GM18861 (cell line): ENCODE measurements at regions not wholly inside any gene's neighbourhood (a gene's known extent, or its start where the extent isn't known, plus 50 kb on each side); places are given as distances from the start of the nearest gene placed in this dataset.

Source experiments
- ATAC-seq: cut with Tn5 transposase; IDR thresholded peaks from one replicate; pipeline ENCODE4 v1.9.1; 2021; ENCODE audit not compliant: unreplicated experiment

DNA sequence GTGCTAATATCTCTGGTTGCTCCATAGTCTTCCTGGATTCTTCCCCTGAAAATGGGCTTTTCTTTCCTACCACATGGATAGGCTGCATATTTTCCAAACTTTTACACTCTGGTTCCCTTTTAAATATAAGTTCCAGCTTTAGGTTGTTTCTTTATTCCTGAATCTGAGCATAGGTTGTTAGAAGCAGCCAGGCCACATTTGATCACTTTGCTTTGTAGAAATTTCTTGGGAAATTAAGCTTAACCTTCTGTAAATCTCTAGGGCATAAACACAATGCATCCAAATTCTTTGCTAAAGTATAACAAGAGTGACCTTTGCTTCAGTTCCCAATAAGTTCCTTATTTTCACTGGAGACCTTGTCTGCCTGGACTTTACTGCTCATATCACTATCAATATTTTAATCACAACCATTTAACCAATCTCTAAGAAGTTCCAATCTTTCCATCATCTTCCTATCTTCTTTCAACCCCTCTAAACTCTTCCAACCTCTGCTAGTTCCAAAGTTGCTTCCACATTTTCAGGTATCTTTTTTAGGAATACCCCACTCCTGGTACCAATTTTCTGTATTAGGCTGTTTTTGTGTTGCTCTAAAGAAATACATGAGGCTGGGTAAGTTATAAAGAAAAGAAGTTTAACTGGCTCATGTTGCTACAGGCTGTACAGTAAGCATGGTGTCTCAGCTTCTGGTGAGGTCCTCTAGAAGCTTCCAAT is 389.6 kb upstream of the HS6ST1 start:
- no peak for ATAC-seq

DNA sequence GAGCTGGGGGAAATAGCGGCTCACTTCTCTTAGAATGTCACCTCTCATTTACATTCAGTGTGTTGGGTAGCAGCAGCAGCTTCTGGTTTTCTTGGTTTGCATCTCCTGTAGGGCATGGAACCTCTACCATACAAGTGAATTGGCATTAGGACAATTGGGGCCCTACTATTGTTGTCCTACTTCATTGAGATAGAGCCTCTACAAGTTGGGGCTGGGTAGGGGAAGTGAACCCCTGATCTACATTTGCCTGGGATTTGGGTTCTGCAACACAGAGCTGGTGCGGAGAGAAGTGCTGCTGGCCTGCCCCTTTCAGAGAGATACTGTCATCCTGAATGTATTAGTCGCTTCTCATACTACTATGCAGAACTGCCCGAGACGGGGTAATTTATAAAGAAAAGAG is 391.6 kb upstream of the HS6ST1 start:
- no peak for ATAC-seq

DNA sequence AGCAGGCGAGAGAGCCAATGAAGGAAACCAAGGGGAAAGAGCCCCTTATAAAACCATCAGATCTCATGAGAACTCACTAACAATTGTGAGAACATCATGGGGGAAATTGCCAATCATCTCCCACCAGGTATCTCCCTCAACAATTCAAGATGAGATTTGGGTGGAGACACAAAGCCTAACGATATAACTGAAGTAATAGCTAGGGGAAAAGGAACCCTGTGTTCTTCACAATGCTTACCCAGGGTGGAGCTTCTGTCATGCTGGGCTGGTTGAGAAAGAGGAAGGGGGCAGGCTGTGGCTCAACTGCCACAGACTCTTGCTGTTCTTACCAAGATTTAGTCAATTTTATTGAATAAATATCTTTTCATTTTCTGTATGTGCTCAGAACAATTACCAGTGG is 392.1 kb upstream of the HS6ST1 start:
- ATAC-seq, result no peak

DNA sequence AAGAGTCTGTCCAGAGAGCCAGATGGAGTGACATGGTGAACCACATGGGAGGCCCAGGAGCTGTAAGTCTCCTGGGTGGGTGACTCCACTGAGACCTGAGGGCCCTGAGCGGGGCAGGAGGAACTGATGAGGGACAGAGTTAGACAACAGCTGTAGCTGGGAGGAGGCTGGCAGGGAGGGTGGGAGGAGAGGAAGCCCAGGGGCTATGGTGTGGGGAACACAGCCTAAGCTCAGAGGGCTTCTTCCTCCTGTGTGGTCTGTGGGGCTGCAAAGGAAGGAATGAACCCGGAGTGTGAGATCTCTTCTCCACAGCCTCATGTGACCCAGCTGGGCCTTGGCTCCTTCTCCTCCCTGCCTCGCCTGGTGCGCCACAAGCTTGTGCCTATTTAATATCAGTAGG is 395.6 kb upstream of the HS6ST1 start:
- no peak for ATAC-seq

DNA sequence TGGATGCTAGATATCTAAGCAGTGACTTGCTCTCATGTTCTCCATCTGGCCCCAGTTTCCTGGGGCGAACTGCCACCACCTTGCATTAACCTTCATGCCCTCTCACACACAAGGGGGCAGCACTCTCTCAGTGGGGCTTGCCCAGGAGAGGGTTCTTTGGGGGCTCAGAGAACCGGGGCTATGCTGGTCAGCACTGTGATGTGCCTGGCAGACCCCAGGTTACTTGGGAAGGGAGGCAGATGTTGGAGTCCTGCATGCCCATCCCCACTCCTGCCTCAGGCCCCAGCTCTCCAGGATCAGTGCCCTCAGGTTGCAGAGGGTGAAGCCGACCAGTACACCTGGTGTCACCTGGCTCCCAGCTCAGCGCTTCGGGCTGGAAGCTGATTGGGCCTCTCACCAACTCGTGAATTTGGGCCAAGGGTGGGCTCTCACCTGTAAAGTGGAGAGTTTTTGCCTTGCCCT is 396.2 kb upstream of the HS6ST1 start:
- no peak for ATAC-seq

DNA sequence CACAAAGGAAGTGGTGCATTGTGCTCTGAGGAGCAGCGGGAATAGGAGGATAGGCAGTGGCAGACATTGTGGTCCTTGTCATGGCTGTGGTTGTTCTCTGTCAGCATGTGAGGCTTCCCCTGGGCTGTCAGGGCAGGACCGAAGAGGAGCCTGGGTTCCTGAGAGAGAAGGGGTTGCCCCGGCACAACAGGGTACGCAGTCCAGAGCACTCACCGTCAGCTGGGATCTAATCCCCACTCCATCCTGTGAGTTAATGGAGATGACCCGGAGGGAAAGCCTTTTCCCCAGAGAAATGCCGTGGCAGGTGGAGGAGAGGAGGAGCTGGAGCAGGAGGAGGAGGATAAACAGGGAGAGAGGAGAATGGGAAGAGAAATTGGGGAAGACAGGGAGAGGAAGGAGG is 396.7 kb upstream of the HS6ST1 start:
- ATAC-seq, result no peak

DNA sequence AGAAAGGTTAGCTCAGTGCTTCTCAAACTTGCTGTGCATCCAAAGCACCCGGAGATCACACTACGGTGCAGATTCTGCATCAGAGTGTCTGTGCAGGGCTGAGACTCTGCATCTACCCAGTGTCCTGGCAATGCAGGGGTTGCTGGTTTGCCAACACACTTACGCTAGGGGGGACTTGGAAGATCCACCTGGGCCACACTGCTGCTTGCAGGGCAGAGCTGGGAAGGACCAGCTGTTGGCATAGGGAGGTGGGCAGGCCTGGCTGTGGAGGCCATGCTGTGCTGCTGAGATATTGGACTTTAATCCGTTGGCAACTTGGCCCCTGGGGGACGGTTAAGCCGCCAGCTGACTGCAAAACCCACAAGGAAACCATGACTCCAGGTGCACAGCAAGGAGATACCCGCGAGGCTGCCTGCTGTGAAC is 397.6 kb upstream of the HS6ST1 start:
- ATAC-seq, result no peak

DNA sequence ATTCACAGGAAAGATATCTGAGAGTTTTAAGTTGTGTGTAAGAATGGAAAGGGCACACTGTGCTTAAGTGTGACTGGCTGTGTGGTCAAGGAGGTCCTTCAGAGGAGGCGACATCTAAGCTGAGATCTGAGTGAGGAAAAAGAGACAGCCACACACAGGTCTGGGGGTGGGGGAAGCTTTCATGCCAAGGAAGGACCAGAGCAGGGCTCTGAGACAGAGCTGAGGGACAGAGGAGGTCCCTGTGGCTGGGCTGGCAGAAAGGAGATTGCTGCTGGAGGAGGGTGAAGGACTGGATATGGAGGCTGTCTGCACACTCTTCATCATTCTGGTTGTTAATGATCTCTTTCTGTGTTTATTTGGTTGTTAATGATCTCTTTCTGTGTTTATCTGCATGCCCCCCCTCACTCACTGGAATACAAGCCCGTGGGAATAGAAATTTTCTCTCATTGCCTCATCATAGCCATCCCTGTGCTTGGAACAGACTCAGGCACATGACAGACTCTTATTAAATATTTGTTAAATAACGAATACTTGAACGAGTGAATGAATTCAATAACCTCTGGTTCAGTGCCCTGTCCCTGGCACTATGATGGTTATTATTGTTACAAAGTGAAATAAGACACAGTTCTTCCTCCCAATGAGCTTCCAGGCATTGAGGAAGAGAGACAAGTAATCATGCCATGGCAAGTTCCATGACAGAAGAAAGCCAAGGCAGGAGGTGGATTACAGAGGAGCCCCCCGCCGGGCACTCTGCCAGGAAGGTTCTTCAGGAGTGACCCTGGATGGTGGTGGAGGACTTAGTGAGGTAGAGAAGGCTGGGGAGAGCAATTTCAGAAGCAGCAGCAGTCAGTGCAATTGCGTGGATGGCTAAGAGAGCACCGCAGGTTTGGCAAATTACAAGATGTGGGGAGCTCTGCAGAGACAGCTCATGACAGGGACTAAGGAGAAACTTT is 399.4 kb upstream of the HS6ST1 start:
- ATAC-seq, result no peak

DNA sequence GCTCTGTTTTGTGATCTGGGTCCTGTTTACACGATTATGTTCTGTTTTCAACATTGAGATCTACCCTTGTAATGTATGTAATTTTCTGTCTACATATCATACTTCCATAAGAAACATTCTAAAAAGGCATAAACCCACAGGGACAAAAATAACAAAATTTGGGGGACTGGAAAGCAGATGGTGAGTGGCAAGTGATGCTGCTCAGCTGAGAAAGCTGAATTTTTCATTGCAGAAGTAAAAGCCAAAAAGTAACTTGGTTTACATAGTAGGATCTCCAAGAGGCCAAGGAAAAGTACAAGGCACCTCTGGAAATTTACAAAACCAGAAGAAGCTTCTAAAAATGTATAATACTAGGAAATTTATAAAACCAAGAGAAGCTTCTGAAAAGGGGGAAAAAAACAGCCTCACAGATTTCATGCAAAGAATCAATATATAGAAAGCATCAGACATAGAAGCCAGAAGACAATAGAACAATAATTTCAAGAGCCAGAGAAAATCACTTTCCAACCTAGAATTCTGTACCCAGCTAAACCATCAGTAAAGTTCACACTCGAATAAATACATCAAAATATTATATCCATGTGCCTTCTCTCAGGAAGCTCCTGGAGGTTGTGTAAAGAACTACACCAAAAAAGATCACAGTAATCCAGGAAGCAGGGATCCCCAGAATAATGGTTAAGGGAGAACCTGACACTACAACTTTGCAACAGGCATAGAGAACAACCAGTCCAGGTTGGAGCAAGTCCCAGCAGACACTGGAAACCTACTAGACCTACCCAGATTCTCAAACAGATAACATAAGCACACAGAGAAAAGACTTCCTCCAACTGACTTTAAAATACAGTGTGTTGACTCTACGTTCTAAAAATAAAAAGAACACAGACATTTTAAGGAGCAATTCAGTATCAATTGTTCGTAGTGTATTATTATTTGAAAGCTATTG is 401.7 kb upstream of the HS6ST1 start:
- no peak for ATAC-seq

DNA sequence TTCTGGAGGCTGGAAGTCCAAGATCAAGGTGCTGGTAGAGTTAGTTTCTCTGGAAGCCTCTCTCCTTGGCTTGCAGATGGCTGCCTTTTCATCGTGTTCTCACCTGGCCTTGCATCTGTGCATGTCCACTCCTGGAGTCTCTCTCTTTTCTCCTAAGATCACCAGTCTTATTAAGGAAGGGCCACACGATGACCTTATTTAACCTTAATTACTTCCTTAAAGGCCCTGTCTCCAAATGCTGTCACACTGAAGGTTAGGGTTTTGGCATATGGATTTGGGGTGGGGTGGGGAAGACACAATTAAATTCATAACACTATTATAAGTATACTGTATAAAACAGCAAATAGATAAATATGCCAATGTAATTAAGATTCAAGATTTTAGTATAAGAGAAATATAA is 402.4 kb upstream of the HS6ST1 start:
- ATAC-seq, result no peak

DNA sequence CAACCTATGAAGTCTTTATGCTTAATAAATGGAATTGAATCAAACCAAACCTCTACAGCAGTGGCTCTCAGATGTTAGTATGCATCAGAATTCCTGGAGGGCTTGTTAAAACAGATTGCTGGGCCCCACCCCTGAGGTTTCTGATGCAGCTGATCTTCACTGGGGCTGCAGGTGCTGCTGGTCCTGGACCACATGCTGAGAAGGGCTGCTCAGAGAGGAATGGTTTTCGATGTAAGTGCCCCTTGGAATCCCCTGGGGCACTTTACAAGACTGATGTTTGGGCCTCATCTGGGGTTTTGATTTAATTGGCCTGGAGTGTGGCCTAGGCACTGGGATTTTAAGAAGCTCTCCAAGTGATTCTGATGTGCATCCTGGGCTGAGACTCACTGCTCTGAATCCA is 403.8 kb upstream of the HS6ST1 start:
- no peak for ATAC-seq

DNA sequence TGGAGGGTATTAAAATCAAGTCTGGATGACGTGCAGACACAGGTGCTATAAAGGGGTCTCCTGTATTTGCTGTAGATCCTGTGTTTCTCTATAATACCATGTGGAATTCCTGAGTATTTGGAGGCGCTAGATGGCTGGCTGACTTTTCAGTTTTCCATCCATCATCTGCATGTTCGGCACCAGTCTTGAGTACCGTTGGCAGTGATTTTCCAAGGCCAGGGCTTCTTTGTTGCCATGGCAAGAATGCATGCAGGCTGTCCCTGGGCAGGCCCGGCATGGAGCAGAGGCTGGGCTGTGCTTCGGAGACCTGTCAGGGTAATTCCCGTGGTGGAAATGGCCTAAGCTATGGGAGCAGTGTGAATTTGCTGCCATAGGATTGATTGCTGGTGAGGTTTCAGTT is 405.9 kb upstream of the HS6ST1 start:
- no peak for ATAC-seq

DNA sequence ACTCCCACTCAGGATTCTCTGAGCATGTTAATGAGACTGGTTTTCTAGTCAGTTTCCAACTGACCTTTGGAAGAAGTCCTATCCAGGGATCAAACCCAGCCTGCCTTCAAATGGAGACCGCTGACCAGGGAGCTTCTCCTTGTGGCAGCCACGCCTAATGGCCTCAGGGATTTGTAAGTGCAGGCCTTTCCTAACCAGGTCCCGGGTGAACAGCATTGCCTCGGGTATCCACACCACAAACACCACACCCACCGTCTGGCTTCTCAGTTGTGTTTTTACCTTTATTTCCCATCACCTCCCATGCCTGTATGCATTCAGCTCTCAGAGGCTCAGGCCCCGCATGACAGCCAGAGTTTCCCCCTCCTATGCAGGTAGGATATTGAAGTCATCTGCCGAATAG is 406.3 kb upstream of the HS6ST1 start:
- ATAC-seq, result no peak

DNA sequence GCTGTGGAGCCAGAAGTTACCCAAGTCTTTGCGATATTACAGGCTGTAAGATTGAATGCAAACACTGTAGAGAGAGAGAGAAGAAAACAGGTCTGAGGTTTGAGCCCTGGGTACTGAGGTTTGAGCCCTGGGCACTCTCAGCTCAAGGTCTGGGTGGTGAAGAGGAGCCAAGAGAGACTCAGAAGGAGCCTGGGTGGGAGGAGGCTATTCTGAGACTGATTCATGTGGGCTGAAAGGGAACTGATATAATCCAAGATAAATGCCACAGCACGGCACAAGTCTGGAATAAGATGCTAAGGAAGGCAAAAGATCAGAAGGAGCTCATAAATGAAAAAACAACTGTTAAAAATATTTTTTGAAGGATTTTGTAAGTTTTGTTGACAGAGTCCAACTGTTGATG is 407.6 kb upstream of the HS6ST1 start:
- ATAC-seq, result no peak

DNA sequence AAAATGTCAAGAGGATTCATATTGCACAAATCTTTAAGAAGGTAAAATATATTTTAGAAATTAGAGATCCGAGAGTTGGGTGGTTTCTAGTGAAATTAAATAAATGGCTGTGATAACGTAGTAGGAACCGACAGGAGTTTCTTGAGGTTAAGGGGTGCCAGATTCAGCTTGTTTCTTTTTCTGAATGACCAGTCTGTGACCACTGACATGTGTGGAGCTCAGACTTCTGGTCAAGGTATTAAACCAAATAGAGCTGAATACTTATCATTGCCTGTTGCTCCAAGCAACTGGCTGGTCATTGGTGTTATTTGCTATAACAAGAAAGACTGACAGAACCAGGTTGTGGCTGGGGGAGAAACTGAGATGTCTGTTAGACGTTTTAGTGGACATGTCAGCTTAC is 408.2 kb upstream of the HS6ST1 start:
- ATAC-seq, result peak; percentile 32

DNA sequence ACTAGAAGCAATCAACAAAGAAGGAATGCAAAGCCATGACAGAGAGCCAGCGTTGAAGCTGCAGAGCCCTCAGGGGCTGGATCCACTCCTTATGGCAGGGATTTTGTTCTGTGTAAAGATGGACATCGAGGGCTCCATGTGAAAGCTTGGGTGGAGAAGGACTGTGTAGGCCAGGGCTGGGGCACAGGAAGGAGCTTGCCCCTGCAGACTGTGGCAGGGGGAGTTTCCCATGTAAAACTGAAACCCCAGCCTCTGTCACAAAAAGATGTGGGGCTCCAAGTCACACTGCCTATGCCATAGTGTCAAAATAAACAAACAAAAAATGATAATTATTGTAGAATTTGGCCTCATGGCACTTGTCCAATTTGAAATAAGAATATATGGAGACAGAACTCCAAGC is 408.7 kb upstream of the HS6ST1 start:
- ATAC-seq, result peak; percentile 68

DNA sequence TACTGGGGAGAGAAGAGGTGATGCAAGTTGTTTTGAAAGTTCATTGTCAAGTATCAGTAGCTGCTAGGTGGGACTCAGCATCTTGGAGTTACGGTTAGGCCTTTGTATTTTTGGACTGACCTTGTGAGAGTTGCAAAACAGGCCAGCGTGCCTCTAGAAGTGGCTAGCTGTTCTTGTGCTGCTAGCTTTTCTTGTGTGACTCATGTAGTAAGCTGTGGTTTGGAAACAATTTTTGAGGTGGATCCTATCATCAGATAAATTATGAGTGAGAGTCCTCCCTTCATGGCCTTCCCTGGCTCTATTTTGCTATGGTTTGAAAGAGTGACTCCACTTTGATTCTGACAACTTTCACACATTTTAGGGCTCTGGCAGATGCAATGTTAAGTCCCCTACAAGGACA is 409.2 kb upstream of the HS6ST1 start:
- ATAC-seq, result peak; percentile 53

DNA sequence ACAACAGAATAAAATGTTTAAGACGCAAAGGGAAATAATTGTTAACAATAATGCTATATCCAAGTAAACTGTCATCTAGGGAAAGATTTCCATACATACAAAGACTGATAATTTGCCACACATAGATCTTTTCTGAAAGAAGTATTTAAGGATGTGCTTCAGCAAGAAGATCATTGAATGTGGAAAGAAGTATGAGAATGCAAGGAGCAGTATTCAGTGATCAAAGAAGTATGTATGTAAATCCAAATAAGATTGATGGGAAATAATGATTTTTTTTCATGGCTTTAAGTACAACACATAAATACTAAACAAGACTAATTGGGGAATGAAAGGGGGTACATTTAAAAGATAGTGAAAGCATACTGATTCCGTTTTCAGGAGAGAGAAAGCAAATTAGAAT is 410.4 kb upstream of the HS6ST1 start:
- no peak for ATAC-seq

DNA sequence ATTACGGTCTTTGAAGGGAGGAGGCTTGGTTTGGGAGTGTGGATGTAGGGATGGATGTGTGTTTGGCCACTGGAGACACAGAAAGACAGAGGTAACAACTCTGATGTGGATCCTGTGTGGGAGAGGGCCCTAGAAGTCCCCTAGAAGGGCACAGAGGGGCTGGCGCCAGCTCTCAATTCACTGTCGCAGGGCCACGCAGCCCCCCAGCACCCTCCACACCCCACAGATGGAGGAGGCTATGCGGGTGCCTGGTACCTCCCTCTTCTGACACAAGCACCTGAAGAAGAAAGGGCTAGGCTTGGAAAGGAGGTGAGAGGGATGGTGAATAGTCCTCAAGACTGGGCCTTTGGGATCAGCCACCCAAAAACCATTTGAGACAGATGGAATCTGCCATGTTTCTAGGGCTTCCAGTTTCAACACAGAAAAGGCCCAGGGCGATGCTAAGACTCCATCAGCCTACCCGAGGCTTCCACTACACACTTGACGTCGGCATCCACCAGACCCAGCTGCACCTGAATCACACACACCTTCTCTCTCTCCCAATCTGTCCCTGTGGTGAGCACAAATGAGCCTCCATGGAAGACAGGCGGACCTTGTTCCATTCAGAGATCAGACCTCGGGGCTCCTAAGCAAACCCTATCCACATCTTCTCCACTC is 413.5 kb upstream of the HS6ST1 start:
- ATAC-seq, result no peak

DNA sequence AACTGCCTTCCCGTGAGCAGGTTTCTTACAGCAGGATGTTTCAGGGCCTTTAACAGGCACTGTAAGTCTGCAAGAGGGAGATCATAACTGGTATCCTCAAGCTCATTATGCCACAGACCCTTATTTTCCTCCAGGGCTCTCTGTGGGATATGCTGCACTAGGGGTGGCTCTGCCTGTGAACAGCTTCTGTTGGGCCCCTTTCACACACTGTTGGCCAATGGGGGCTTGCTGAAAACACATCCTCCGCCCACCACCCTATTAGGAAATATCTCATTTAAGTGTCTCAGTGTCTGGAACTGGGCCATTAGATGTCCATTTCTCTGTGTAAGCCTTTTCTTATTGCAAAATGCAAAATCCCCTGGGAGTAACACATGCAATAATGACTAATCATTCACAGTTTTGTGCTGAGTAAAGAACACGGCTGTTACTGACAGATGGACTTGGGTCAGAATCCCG is 414.3 kb upstream of the HS6ST1 start:
- peak; percentile 49 for ATAC-seq

DNA sequence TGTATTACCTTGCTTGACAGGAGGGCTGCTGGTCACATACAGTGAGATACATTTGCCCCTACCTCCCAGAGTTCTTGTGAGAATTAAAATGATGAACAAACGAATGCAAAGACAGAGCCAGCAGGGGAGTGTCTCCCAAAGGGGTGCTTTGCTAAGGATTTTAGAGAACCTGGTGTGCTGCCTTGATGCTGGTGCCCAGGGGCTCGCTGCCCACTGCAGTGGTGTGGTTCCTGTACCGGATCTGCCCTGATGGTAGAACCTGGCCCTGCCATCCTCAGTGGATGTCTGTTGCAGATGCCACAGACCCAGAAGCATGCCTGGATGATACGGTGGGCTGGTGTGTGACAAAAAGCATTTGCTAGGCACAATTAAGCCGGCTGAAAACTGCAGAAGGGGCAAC is 414.8 kb upstream of the HS6ST1 start:
- ATAC-seq, result no peak
